ENCODE measurements at regions not wholly inside any gene's neighbourhood (a gene's known extent, or its start where the extent isn't known, plus 50 kb on each side); places are given as distances from the start of the nearest gene placed in this dataset.

GRCh38 chr6:4676016-4676415 lies 100.2 kb upstream of the CDYL start:
- intact Hi-C loops (cut with DNase I; ENCODE audit: low total_unique reads), result loop anchor here (5.0 kb wide), 1 partner anchor 1974 kb away; no protein-coding TSS in a partner anchor
- TF ChIP-seq CTCF (IDR thresholded peaks at IDR 0.05) (no peak), POLR2A (IDR thresholded peaks at IDR 0.05) (no peak)
- 92 to 94% methylated on average over 9 of the region's 9 CpGs for WGBS, 2 donors
- DNase-seq (ENCODE audit: low spot score in 2 of 2), result peak in 1 of 2 donors; percentile 74
- H3K4me3 ChIP-seq (ENCODE audit: low read depth, poor library complexity, severe bottlenecking), result no peak overlapping the region

- DNase-seq (ENCODE audit: low spot score in 2 of 2), result peak in 1 of 2 donors; percentile 53
- WGBS, 2 donors, result 62 to 66% methylated on average over 6 of the region's 6 CpGs
- no peak for TF ChIP-seq CTCF (IDR thresholded peaks at IDR 0.05)
- TF ChIP-seq POLR2A (IDR thresholded peaks at IDR 0.05), result no peak
- intact Hi-C loops (cut with DNase I; ENCODE audit: low total_unique reads), result loop anchor here (5.0 kb wide), 1 partner anchor 1973 kb away; no protein-coding TSS in a partner anchor
- H3K4me3 ChIP-seq (ENCODE audit: low read depth, poor library complexity, severe bottlenecking), result no peak overlapping the region
Measured at GRCh38 chr6:4675121-4675520, 101.1 kb upstream of the CDYL start.

GRCh38 chr6:4673861-4674260 lies 102.3 kb upstream of the CDYL start:
- no peak overlapping the region for H3K4me3 ChIP-seq (ENCODE audit: low read depth, poor library complexity, severe bottlenecking)
- 63 to 87% methylated on average over 3 of the region's 3 CpGs for WGBS, 2 donors
- DNase-seq (ENCODE audit: low spot score in 2 of 2), result peak in 1 of 2 donors; percentile 46
- intact Hi-C loops (cut with DNase I; ENCODE audit: low total_unique reads), result no loop called here
- TF ChIP-seq CTCF (IDR thresholded peaks at IDR 0.05) (no peak), POLR2A (IDR thresholded peaks at IDR 0.05) (no peak)

- intact Hi-C loops (cut with DNase I; ENCODE audit: low total_unique reads), result no loop called here
Measured at GRCh38 chr6:4672772-4673171, 103.4 kb upstream of the CDYL start.

GRCh38 chr6:4671587-4672115 lies 104.6 kb upstream of the CDYL start:
- intact Hi-C loops (cut with DNase I; ENCODE audit: low total_unique reads), result no loop called here
- TF ChIP-seq CTCF (IDR thresholded peaks at IDR 0.05), result no peak
- TF ChIP-seq POLR2A (IDR thresholded peaks at IDR 0.05), result no peak
- peak in 1 of 2 donors; percentile 59 for DNase-seq (ENCODE audit: low spot score in 2 of 2)
- 85 to 97% methylated on average over 11 to 12 of the region's 13 CpGs for WGBS, 2 donors
- no peak overlapping the region for H3K4me3 ChIP-seq (ENCODE audit: low read depth, poor library complexity, severe bottlenecking)

More at GRCh38 chr6:4672772-4673171, 103.4 kb upstream of the CDYL start:
- peak in 1 of 2 donors; percentile 26 for DNase-seq (ENCODE audit: low spot score in 2 of 2)
- WGBS, 2 donors, result 52 to 80% methylated on average over 3 of the region's 3 CpGs
- no peak overlapping the region for H3K4me3 ChIP-seq (ENCODE audit: low read depth, poor library complexity, severe bottlenecking)
- TF ChIP-seq CTCF (IDR thresholded peaks at IDR 0.05), result no peak
- no peak for TF ChIP-seq POLR2A (IDR thresholded peaks at IDR 0.05)

Data from lower leg skin (tissue), 4 donors.